Inflammatory macrophage treated with lipopolysaccharide for 4 hours (primary cell): ENCODE measurements at regions not wholly inside any gene's neighbourhood (a gene's known extent, or its start where the extent isn't known, plus 50 kb on each side); places are given as distances from the start of the nearest gene placed in this dataset.
"Not testable (repeated sequence)": the region's sequence is repeated elsewhere in the genome, so short reads cannot be mapped to it uniquely, and the experiment has no call there.

Experiments
- DNase-seq: peaks from one replicate; pipeline ENCODE4 v3.0.0-alpha.2; 2020

- DNase-seq, result no peak
These were observed 179.0 kb upstream of the PFN2 start for GRCh38 chr3:150149651-150150051.

GRCh38 chr3:150148227-150148626 is 177.5 kb upstream of the PFN2 start:
- no peak for DNase-seq

- no peak for DNase-seq
These were observed 177.1 kb upstream of the PFN2 start for GRCh38 chr3:150147776-150148175.

GRCh38 chr3:150146991-150147761 is 176.5 kb upstream of the PFN2 start:
- peak; percentile 64 for DNase-seq

- DNase-seq, result no peak
These were observed 175.0 kb upstream of the PFN2 start for GRCh38 chr3:150145659-150146058.

GRCh38 chr3:150144191-150144708 is 173.6 kb upstream of the PFN2 start:
- peak; percentile 5 for DNase-seq

GRCh38 chr3:150142936-150143335 is 172.2 kb upstream of the PFN2 start:
- DNase-seq, result no peak

- DNase-seq, result no peak
These were observed 171.2 kb upstream of the PFN2 start for GRCh38 chr3:150141790-150142326.

- DNase-seq, result no peak
These were observed 170.1 kb upstream of the PFN2 start for GRCh38 chr3:150140614-150141321.

- DNase-seq, result no peak
These were observed 168.1 kb upstream of the PFN2 start for GRCh38 chr3:150138824-150139223.

GRCh38 chr3:150136242-150136641 is 165.5 kb upstream of the PFN2 start:
- no peak for DNase-seq

GRCh38 chr3:150135287-150135721 is 164.6 kb upstream of the PFN2 start:
- DNase-seq, result no peak

GRCh38 chr3:150133293-150133692 is 162.6 kb upstream of the PFN2 start:
- no peak for DNase-seq

GRCh38 chr3:150132101-150132749 is 161.5 kb upstream of the PFN2 start:
- no peak for DNase-seq

GRCh38 chr3:150131663-150132062 is 161.0 kb upstream of the PFN2 start:
- no peak for DNase-seq

- no peak for DNase-seq
These were observed 159.9 kb upstream of the PFN2 start for GRCh38 chr3:150130404-150131100.

GRCh38 chr3:150129166-150129565 is 158.5 kb upstream of the PFN2 start:
- no peak for DNase-seq

- DNase-seq, result no peak
These were observed 157.4 kb upstream of the PFN2 start for GRCh38 chr3:150128126-150128525.

- no peak for DNase-seq
These were observed 156.4 kb upstream of the PFN2 start for GRCh38 chr3:150127011-150127490.

GRCh38 chr3:150124142-150124541 is 153.4 kb upstream of the PFN2 start:
- DNase-seq, result no peak

GRCh38 chr3:150123249-150123648 is 152.6 kb upstream of the PFN2 start:
- DNase-seq, result not testable (repeated sequence)

- no peak for DNase-seq
These were observed 147.5 kb upstream of the PFN2 start for GRCh38 chr3:150118219-150118618.

- no peak for DNase-seq
These were observed 146.4 kb upstream of the PFN2 start for GRCh38 chr3:150117076-150117475.
